Keratinocyte (primary cell): ENCODE measurements at regions not wholly inside any gene's neighbourhood (a gene's known extent, or its start where the extent isn't known, plus 50 kb on each side); places are given as distances from the start of the nearest gene placed in this dataset.

Experiments
- EZH2 ChIP-seq: IDR thresholded peaks from one replicate; pipeline ENCODE4 v1.6.1; 2012; ENCODE audit warnings: inconsistent platforms, mild to moderate bottlenecking, low read length, moderate library complexity
- TF ChIP-seq, protein P1 (sequence below), 3 experiments: IDR thresholded peaks in 1 of 3; conservative IDR thresholded peaks in 1 of 3; optimal IDR thresholded peaks in 1 of 3; 2 replicates in 2 of 3; 3 replicates in 1 of 3; pipeline versions ENCODE3 to v1.5.1; 2011; ENCODE audit warnings: low read length in 3 of 3, mild to moderate bottlenecking in 3 of 3, moderate library complexity in 2 of 3, control low read depth in 1 of 3, inconsistent platforms in 1 of 3; ENCODE audit not compliant: insufficient read depth in 2 of 3; ENCODE audit errors: extremely low read depth in 1 of 3

- no peak for TF ChIP-seq EZH2
- TF ChIP-seq, protein P1, sequence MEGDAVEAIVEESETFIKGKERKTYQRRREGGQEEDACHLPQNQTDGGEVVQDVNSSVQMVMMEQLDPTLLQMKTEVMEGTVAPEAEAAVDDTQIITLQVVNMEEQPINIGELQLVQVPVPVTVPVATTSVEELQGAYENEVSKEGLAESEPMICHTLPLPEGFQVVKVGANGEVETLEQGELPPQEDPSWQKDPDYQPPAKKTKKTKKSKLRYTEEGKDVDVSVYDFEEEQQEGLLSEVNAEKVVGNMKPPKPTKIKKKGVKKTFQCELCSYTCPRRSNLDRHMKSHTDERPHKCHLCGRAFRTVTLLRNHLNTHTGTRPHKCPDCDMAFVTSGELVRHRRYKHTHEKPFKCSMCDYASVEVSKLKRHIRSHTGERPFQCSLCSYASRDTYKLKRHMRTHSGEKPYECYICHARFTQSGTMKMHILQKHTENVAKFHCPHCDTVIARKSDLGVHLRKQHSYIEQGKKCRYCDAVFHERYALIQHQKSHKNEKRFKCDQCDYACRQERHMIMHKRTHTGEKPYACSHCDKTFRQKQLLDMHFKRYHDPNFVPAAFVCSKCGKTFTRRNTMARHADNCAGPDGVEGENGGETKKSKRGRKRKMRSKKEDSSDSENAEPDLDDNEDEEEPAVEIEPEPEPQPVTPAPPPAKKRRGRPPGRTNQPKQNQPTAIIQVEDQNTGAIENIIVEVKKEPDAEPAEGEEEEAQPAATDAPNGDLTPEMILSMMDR (optimal IDR thresholded peaks at IDR 0.05 in 1 of 3, IDR thresholded peaks at IDR 0.05 in 1 of 3, conservative IDR thresholded peaks at IDR 0.05 in 1 of 3; ENCODE audit: extremely low read depth in 1 of 3, insufficient read depth in 2 of 3, low read length in 3 of 3), result no peak
These were observed 76.6 kb upstream of the XPA start for GRCh38 chr9:97773723-97774122.
